ENCODE measurements at regions not wholly inside any gene's neighbourhood (a gene's known extent, or its start where the extent isn't known, plus 50 kb on each side); places are given as distances from the start of the nearest gene placed in this dataset.

GRCh38 chr7:9200626-9201025 lies 767.2 kb downstream of the NXPH1 start:
- TF ChIP-seq EZH2 (IDR thresholded peaks at IDR 0.05; ENCODE audit: borderline replicate concordance, low read depth, low read length, poor library complexity, severe bottlenecking), result no peak
- no peak for TF ChIP-seq CTCF (conservative IDR thresholded peaks at IDR 0.05; ENCODE audit: low read depth, low read length)
- Histone ChIP-seq H3K9me3 (ENCODE audit: low read depth, low read length, poor library complexity, severe bottlenecking) (peaks cover 5% of the 10 kb centered on the region), H3K4me3 (ENCODE audit: low read depth, low read length, poor library complexity, severe bottlenecking) (no peak overlapping the region), H3K27ac (ENCODE audit: low read depth, low read length, poor library complexity, severe bottlenecking) (no peak overlapping the region), H3K36me3 (ENCODE audit: insufficient read depth, low read length, poor library complexity, severe bottlenecking) (no peaks in the 10 kb centered on the region), H3K27me3 (replicated peaks; ENCODE audit: insufficient read depth, low read depth, low read length, poor library complexity) (no peaks in the 10 kb centered on the region), H3K4me1 (ENCODE audit: insufficient read depth, low read length, poor library complexity, severe bottlenecking) (no peaks in the 10 kb centered on the region)
- intact Hi-C loops (cut with micrococcal nuclease; ENCODE audit: unreplicated experiment), result no loop called here
- POLR2A ChIA-PET (ENCODE audit: low non-redundant PET), result no interaction called here
- no TSS peak for BruUV-seq (replicated peaks)
- DNase-seq (ENCODE audit: low spot score), result no peak
- CTCF ChIA-PET, result no interaction called here

DNA sequence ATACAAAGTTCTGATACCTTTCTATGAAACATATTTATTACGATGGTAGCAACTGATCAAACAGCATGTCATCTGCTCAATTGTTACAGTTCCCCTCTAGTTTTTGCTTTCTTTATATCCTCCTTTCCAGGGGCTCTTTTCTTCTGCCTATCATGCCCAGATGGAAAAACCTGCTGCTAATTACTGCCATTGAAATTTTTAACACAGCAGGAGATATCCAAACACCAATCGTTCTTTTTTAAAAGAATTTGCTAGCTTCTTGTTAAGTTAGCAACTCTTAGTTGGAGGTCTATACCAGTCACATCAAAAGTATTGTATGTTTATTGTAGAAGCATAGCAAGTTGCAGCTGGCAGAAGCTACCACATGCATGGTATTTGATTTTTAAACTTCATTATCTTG lies 768.5 kb downstream of the NXPH1 start:
- ChIA-PET POLR2A (ENCODE audit: low non-redundant PET) (no interaction called here), CTCF (no interaction called here)
- Histone ChIP-seq H3K27me3 (replicated peaks; ENCODE audit: insufficient read depth, low read depth, low read length, poor library complexity) (no peaks in the 10 kb centered on the region), H3K27ac (ENCODE audit: low read depth, low read length, poor library complexity, severe bottlenecking) (no peak overlapping the region), H3K9me3 (ENCODE audit: low read depth, low read length, poor library complexity, severe bottlenecking) (peaks cover 5% of the 10 kb centered on the region), H3K4me3 (ENCODE audit: low read depth, low read length, poor library complexity, severe bottlenecking) (no peak overlapping the region), H3K36me3 (ENCODE audit: insufficient read depth, low read length, poor library complexity, severe bottlenecking) (no peaks in the 10 kb centered on the region), H3K4me1 (ENCODE audit: insufficient read depth, low read length, poor library complexity, severe bottlenecking) (no peaks in the 10 kb centered on the region)
- intact Hi-C loops (cut with micrococcal nuclease; ENCODE audit: unreplicated experiment), result no loop called here
- DNase-seq (ENCODE audit: low spot score), result no peak
- TF ChIP-seq CTCF (conservative IDR thresholded peaks at IDR 0.05; ENCODE audit: low read depth, low read length), result no peak
- no peak for TF ChIP-seq EZH2 (IDR thresholded peaks at IDR 0.05; ENCODE audit: borderline replicate concordance, low read depth, low read length, poor library complexity, severe bottlenecking)
- no TSS peak for BruUV-seq (replicated peaks)

GRCh38 chr7:9204571-9204970 lies 771.2 kb downstream of the NXPH1 start:
- Histone ChIP-seq H3K4me1 (ENCODE audit: insufficient read depth, low read length, poor library complexity, severe bottlenecking) (no peaks in the 10 kb centered on the region), H3K9me3 (ENCODE audit: low read depth, low read length, poor library complexity, severe bottlenecking) (peaks cover 1% of the 10 kb centered on the region), H3K36me3 (ENCODE audit: insufficient read depth, low read length, poor library complexity, severe bottlenecking) (no peaks in the 10 kb centered on the region), H3K27ac (ENCODE audit: low read depth, low read length, poor library complexity, severe bottlenecking) (no peak overlapping the region), H3K4me3 (ENCODE audit: low read depth, low read length, poor library complexity, severe bottlenecking) (no peak overlapping the region), H3K27me3 (replicated peaks; ENCODE audit: insufficient read depth, low read depth, low read length, poor library complexity) (no peaks in the 10 kb centered on the region)
- intact Hi-C loops (cut with micrococcal nuclease; ENCODE audit: unreplicated experiment), result no loop called here
- DNase-seq (ENCODE audit: low spot score), result no peak
- no TSS peak for BruUV-seq (replicated peaks)
- ChIA-PET POLR2A (ENCODE audit: low non-redundant PET) (no interaction called here), CTCF (no interaction called here)
- TF ChIP-seq CTCF (conservative IDR thresholded peaks at IDR 0.05; ENCODE audit: low read depth, low read length) (no peak), EZH2 (IDR thresholded peaks at IDR 0.05; ENCODE audit: borderline replicate concordance, low read depth, low read length, poor library complexity, severe bottlenecking) (no peak)
